Adipocyte (in vitro differentiated cells): ENCODE measurements at regions not wholly inside any gene's neighbourhood (a gene's known extent, or its start where the extent isn't known, plus 50 kb on each side); places are given as distances from the start of the nearest gene placed in this dataset.
A peak's percentile ranks its signal among the peaks of the same experiment; 100 is the strongest.

Experiments
- DNase-seq: peaks from one replicate; pipeline ENCODE4 v3.0.0-alpha.2; 2015; ENCODE audit warnings: low read depth
- H3K27me3 ChIP-seq: replicated peaks from 2 replicates; pipeline ENCODE4 v1.7.0; 2013; ENCODE audit warnings: mild to moderate bottlenecking, low read length, moderate library complexity; ENCODE audit not compliant: control insufficient read depth, insufficient read depth
- H3K36me3 ChIP-seq: 2 replicates; pipeline ENCODE4 v1.7.0; 2013; ENCODE audit warnings: low read length, mild to moderate bottlenecking, moderate library complexity; ENCODE audit not compliant: control insufficient read depth, insufficient read depth, severe bottlenecking
- H3K4me1 ChIP-seq: 2 replicates; pipeline ENCODE4 v1.7.0; 2013; ENCODE audit warnings: mild to moderate bottlenecking, low read length, moderate library complexity; ENCODE audit not compliant: control insufficient read depth, insufficient read depth
- H3K4me3 ChIP-seq: 2 replicates; pipeline ENCODE4 v1.7.0; 2013; ENCODE audit warnings: mild to moderate bottlenecking, low read length, moderate library complexity
- H3K9ac ChIP-seq: 2 replicates; pipeline ENCODE4 v1.7.0; 2013; ENCODE audit warnings: mild to moderate bottlenecking, low read length, moderate library complexity
- H3K9me3 ChIP-seq: 2 replicates; pipeline ENCODE4 v1.7.0; 2013; ENCODE audit warnings: mild to moderate bottlenecking, low read length, moderate library complexity; ENCODE audit not compliant: control insufficient read depth

DNA sequence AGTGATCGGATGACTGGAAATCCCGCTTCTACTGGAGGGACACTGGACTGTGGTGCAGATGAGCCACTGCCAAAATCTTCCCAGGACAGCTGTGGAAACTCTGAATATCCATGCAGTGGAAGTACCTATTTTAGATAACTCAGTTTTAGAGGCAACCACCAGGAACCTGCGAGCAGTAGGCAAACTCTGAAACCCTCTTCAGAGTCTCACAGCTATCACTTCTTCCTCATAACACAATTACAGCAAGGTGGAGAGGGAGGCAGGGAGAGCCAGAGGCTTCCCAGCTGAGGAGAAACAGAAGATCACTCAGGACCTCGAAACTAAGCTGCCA is 322.8 kb upstream of the NT5E start:
- Histone ChIP-seq H3K4me3 (no peak overlapping the region), H3K4me1 (peaks cover 27% of the 10 kb centered on the region), H3K9me3 (no peaks in the 10 kb centered on the region)

DNA sequence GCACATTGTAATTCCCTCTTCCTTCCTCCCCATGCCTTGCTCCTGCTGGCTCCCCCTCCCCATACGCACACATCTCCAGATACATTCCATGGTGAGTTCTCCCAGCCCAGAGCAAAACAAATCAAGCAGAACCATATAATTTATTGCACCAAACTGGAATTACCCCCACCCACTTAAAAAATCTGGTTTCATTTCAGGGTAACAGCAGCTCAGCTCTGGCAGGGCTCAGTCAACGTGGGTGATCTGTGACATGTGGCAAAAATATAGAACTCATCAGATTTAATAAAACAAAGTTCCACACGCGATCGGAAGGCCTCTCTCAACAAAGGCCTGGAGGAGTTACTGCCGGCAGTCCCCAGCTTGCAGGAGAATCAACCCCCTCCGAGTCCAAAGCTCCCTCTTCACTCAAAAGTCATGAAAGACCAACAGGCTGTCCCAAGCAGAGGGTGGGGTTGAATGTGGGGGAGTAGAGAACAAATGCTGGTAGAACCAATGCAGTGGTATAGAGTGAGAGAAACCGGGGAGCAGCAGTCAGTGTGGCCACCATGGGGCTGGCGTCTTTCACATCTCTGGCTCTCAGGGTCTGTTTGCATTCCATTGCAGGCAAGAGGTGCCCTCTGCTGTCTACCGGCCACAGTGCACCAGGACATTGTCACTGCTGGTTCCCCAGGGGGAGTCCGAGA is 323.3 kb upstream of the NT5E start:
- no peaks in the 10 kb centered on the region for H3K36me3 ChIP-seq
- no peaks in the 10 kb centered on the region for H3K27me3 ChIP-seq
- peak; percentile 39 for DNase-seq
- peak overlapping the region; percentile 2 for H3K9ac ChIP-seq
- peaks cover 27% of the 10 kb centered on the region for H3K4me1 ChIP-seq
- H3K4me3 ChIP-seq, result no peak overlapping the region
- H3K9me3 ChIP-seq, result no peaks in the 10 kb centered on the region

More for the DNA sequence above, 322.8 kb upstream of the NT5E start:
- no peaks in the 10 kb centered on the region for H3K27me3 ChIP-seq
- no peak for DNase-seq
- no peaks in the 10 kb centered on the region for H3K36me3 ChIP-seq
- peak overlapping the region; percentile 2 for H3K9ac ChIP-seq

DNA sequence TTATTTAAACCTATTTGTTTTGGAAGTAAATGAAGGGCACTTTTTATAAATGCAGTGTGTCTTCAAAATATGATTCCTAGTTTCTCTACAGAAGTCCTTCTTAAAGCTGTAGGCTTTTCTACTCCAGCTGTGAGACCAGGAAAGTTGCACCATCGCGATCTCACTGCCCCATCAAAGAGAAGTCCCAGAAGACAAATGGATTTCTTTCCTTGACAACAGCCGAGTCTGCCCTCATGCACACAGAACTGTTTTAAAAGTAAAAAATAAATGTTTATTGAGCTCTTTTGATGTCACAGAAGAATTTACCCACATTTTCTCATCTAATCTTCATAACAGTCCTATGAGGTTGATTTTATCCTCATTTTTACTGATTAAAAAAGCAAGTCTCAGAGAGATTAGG is 324.4 kb upstream of the NT5E start:
- Histone ChIP-seq H3K4me1 (peaks cover 27% of the 10 kb centered on the region), H3K4me3 (no peak overlapping the region), H3K9ac (peak overlapping the region; percentile 20), H3K9me3 (no peaks in the 10 kb centered on the region), H3K36me3 (no peaks in the 10 kb centered on the region), H3K27me3 (no peaks in the 10 kb centered on the region)
- no peak for DNase-seq

- no peaks in the 10 kb centered on the region for H3K9me3 ChIP-seq
- peak; percentile 56 for DNase-seq
- no peak overlapping the region for H3K9ac ChIP-seq
- H3K27me3 ChIP-seq, result no peaks in the 10 kb centered on the region
- no peak overlapping the region for H3K4me3 ChIP-seq
- no peaks in the 10 kb centered on the region for H3K36me3 ChIP-seq
- H3K4me1 ChIP-seq, result peaks cover 27% of the 10 kb centered on the region
These were observed 325.2 kb upstream of the NT5E start for GRCh38 chr6:85124472-85125354.

DNA sequence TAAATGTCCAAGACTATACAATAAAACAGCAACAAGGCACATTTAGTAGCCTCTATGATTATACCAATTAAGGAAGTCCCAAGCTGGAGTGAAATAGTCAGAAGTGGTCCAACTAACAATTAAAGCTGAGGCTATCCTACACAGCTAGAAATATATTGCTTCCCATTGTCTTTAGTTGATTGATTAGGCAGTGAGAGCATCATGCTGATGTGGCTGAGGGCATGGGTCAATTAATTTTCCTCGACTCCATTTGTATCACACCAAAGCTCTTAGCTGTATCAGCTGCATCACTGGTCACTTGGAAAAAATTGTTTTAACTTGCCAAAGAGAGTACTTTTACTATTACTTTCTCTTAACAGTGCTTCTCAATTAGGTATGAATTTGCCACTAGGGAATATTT is 328.7 kb upstream of the NT5E start:
- Histone ChIP-seq H3K27me3 (no peaks in the 10 kb centered on the region), H3K4me1 (peaks cover 16% of the 10 kb centered on the region)

GRCh38 chr6:85118652-85119235 is 331.1 kb upstream of the NT5E start:
- Histone ChIP-seq H3K4me1 (peaks cover 6% of the 10 kb centered on the region), H3K27me3 (no peaks in the 10 kb centered on the region), H3K4me3 (no peak overlapping the region), H3K9ac (no peak overlapping the region), H3K9me3 (no peaks in the 10 kb centered on the region), H3K36me3 (no peaks in the 10 kb centered on the region)
- no peak for DNase-seq

More for the DNA sequence above, 328.7 kb upstream of the NT5E start:
- no peak for DNase-seq
- no peaks in the 10 kb centered on the region for H3K9me3 ChIP-seq
- H3K4me3 ChIP-seq, result no peak overlapping the region
- no peaks in the 10 kb centered on the region for H3K36me3 ChIP-seq
- H3K9ac ChIP-seq, result no peak overlapping the region

DNA sequence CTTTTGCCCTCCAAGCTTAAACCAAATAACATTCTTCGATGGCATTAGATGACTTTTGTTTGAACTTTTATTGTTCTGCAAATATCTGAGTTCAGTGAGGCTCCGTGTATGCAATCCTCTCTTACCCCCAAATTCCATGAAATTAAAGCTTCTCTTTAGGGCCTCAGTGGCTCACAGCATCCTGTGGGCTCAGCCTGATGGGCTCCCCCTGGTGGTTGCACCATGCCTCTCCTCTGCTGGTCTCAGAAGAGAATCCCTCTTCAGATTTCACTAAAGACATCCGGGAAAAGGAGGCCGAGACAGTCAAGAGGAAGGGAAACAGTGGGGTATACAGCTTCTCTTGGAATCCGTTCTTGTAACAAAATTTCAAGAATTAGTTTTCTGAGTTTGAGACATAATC is 331.6 kb upstream of the NT5E start:
- H3K9ac ChIP-seq, result no peak overlapping the region
- peaks cover 8% of the 10 kb centered on the region for H3K4me1 ChIP-seq
- DNase-seq, result no peak
- H3K4me3 ChIP-seq, result no peak overlapping the region
- H3K36me3 ChIP-seq, result no peaks in the 10 kb centered on the region
- no peaks in the 10 kb centered on the region for H3K27me3 ChIP-seq
- no peaks in the 10 kb centered on the region for H3K9me3 ChIP-seq

GRCh38 chr6:85116475-85116874 is 333.4 kb upstream of the NT5E start:
- Histone ChIP-seq H3K36me3 (no peaks in the 10 kb centered on the region), H3K4me3 (no peak overlapping the region), H3K4me1 (peaks cover 8% of the 10 kb centered on the region), H3K27me3 (no peaks in the 10 kb centered on the region), H3K9ac (no peak overlapping the region), H3K9me3 (no peaks in the 10 kb centered on the region)
- no peak for DNase-seq

DNA sequence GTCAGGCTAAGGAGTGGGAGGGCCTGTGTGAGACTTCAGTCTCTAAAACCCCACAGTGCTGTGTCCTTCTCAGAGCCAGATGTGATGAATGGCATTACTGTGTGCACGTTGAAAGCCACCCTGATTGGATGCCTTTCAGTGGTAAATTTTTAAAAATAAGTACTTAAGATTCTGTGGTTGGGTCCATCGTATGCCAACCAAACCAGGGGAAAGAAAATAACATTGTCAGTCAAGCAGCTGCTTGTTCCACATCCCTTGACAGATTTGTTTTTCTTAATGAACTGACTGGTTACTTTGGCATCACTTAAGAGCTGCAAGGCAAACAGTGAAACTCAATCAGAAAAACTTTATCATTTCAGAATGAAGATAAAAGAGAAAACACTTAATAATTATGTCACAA is 334.0 kb upstream of the NT5E start:
- H3K27me3 ChIP-seq, result no peaks in the 10 kb centered on the region
- peaks cover 8% of the 10 kb centered on the region for H3K4me1 ChIP-seq
- H3K9ac ChIP-seq, result no peak overlapping the region
- H3K9me3 ChIP-seq, result no peaks in the 10 kb centered on the region
- no peak for DNase-seq
- no peaks in the 10 kb centered on the region for H3K36me3 ChIP-seq
- no peak overlapping the region for H3K4me3 ChIP-seq

GRCh38 chr6:85115376-85115775 is 334.5 kb upstream of the NT5E start:
- Histone ChIP-seq H3K27me3 (no peaks in the 10 kb centered on the region), H3K4me1 (peaks cover 8% of the 10 kb centered on the region), H3K36me3 (no peaks in the 10 kb centered on the region), H3K9me3 (no peaks in the 10 kb centered on the region), H3K9ac (no peak overlapping the region), H3K4me3 (no peak overlapping the region)
- DNase-seq, result no peak

GRCh38 chr6:85114581-85114935 is 335.3 kb upstream of the NT5E start:
- H3K9me3 ChIP-seq, result no peaks in the 10 kb centered on the region
- H3K4me3 ChIP-seq, result peak overlapping the region; percentile 81
- no peaks in the 10 kb centered on the region for H3K27me3 ChIP-seq
- H3K36me3 ChIP-seq, result no peaks in the 10 kb centered on the region
- peak overlapping the region; percentile 55 for H3K9ac ChIP-seq
- peaks cover 8% of the 10 kb centered on the region for H3K4me1 ChIP-seq
- DNase-seq, result no peak
